Glutamatergic neuron (in vitro differentiated cells): ENCODE measurements at regions not wholly inside any gene's neighbourhood (a gene's known extent, or its start where the extent isn't known, plus 50 kb on each side); places are given as distances from the start of the nearest gene placed in this dataset.

Experiments
- DNase-seq: peaks from one replicate; pipeline ENCODE4 v3.0.0; 2022
- H3K27ac Mint-ChIP-seq: one replicate; pipeline ENCODE4 v1.8.0; 2020; ENCODE audit warnings: mild to moderate bottlenecking, mixed read lengths, inconsistent platforms; ENCODE audit not compliant: unreplicated experiment
- H3K27me3 Mint-ChIP-seq: one replicate; pipeline ENCODE4 v1.8.0; 2020; ENCODE audit warnings: mild to moderate bottlenecking, moderate library complexity, mixed read lengths, inconsistent platforms; ENCODE audit not compliant: unreplicated experiment
- H3K36me3 Mint-ChIP-seq: one replicate; pipeline ENCODE4 v1.8.0; 2020; ENCODE audit warnings: mild to moderate bottlenecking, mixed read lengths, inconsistent platforms; ENCODE audit not compliant: unreplicated experiment
- H3K4me1 Mint-ChIP-seq: one replicate; pipeline ENCODE4 v1.8.0; 2020; ENCODE audit warnings: mild to moderate bottlenecking, low read depth, mixed read lengths, inconsistent platforms; ENCODE audit not compliant: unreplicated experiment
- H3K4me3 Mint-ChIP-seq: one replicate; pipeline ENCODE4 v1.8.0; 2020; ENCODE audit warnings: mild to moderate bottlenecking, mixed read lengths, inconsistent platforms; ENCODE audit not compliant: unreplicated experiment
- H3K9me3 Mint-ChIP-seq: one replicate; pipeline ENCODE4 v1.8.0; 2020; ENCODE audit warnings: mild to moderate bottlenecking, moderate library complexity, mixed read lengths, inconsistent platforms; ENCODE audit not compliant: unreplicated experiment
- CTCF ChIP-seq: fragments of 200-600 bp; sonication (generic); IDR thresholded peaks from one replicate; pipeline ENCODE4 v1.5.0; 2021; ENCODE audit not compliant: partially characterized antibody, unreplicated experiment

GRCh38 chr12:69108037-69108436 is 131.3 kb upstream of the CPSF6 start:
- TF ChIP-seq CTCF = no peak
- H3K4me3 Mint-ChIP-seq = no peak overlapping the region
- H3K9me3 Mint-ChIP-seq = no peaks in the 10 kb centered on the region
- no peaks in the 10 kb centered on the region for H3K36me3 Mint-ChIP-seq
- no peak for DNase-seq
- no peak overlapping the region for H3K27ac Mint-ChIP-seq
- H3K4me1 Mint-ChIP-seq = no peaks in the 10 kb centered on the region
- peaks cover 2% of the 10 kb centered on the region for H3K27me3 Mint-ChIP-seq

GRCh38 chr12:69112616-69113015 is 126.8 kb upstream of the CPSF6 start:
- TF ChIP-seq CTCF = no peak
- DNase-seq = no peak
- no peak overlapping the region for H3K4me3 Mint-ChIP-seq

GRCh38 chr12:69115099-69115498 is 124.3 kb upstream of the CPSF6 start:
- Mint-ChIP-seq H3K4me1 (no peaks in the 10 kb centered on the region), H3K36me3 (no peaks in the 10 kb centered on the region), H3K27me3 (no peaks in the 10 kb centered on the region), H3K9me3 (no peaks in the 10 kb centered on the region), H3K27ac (no peak overlapping the region), H3K4me3 (no peak overlapping the region)
- no peak for DNase-seq
- TF ChIP-seq CTCF = no peak

More at GRCh38 chr12:69112616-69113015, 126.8 kb upstream of the CPSF6 start:
- no peaks in the 10 kb centered on the region for H3K27me3 Mint-ChIP-seq
- no peaks in the 10 kb centered on the region for H3K4me1 Mint-ChIP-seq
- no peaks in the 10 kb centered on the region for H3K36me3 Mint-ChIP-seq
- H3K9me3 Mint-ChIP-seq = no peaks in the 10 kb centered on the region
- H3K27ac Mint-ChIP-seq = no peak overlapping the region

- Mint-ChIP-seq H3K4me1 (no peaks in the 10 kb centered on the region), H3K9me3 (no peaks in the 10 kb centered on the region), H3K36me3 (no peaks in the 10 kb centered on the region), H3K27ac (no peak overlapping the region), H3K27me3 (no peaks in the 10 kb centered on the region), H3K4me3 (no peak overlapping the region)
- TF ChIP-seq CTCF = no peak
- no peak for DNase-seq
Observed at GRCh38 chr12:69115951-69116350, 123.4 kb upstream of the CPSF6 start.

DNA sequence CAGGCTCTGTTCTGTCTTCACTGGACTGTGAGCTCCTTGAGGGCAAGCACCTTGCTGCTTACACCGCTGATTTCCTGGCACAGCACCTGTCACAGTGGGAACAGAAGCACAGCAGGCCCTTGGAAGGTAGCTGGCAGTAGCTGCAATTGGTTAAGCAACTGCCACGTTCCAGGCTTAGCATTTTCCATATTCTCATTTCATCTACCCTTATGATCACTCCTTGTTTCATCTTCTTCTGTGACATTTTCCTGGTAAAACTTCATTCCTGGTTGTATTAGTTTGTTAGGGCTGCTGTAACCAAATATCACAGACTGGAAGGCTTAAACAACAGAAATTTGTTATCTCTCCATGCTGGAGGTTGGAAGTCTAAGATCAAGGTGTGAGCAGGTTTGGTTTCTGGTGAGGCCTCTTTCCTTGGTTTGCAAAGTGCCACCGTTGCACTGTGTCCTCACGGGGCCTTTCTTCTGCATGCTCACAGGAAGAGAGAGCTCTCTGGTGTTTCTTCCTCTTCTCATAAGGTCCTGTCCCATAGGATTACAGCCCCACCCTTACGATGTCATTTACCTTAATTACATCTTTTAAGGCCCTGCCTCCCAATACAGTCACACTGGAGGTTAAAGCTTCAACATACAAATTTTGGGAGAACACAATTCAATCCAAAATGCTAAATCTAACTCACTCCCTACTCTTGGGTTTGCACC is 121.7 kb upstream of the CPSF6 start:
- Mint-ChIP-seq H3K36me3 (no peaks in the 10 kb centered on the region), H3K4me3 (no peak overlapping the region), H3K27ac (no peak overlapping the region), H3K9me3 (no peaks in the 10 kb centered on the region), H3K4me1 (no peaks in the 10 kb centered on the region), H3K27me3 (no peaks in the 10 kb centered on the region)
- TF ChIP-seq CTCF = no peak
- DNase-seq = no peak
